Epithelial cell of esophagus (primary cell): ENCODE measurements at regions not wholly inside any gene's neighbourhood (a gene's known extent, or its start where the extent isn't known, plus 50 kb on each side); places are given as distances from the start of the nearest gene placed in this dataset.

Experiments
- DNase-seq: peaks from one replicate; pipeline ENCODE4 v3.0.0; 2010; ENCODE audit warnings: low read depth
- H3K4me3 ChIP-seq: 2 replicates; pipeline ENCODE4 v1.5.1; 2011; ENCODE audit warnings: mild to moderate bottlenecking, low read length, control low read depth
- TF ChIP-seq, protein P1 (sequence below): IDR thresholded peaks from 2 replicates; pipeline ENCODE4 v1.5.1; 2011; ENCODE audit warnings: low read depth, mild to moderate bottlenecking, low read length, control low read depth, inconsistent platforms; ENCODE audit not compliant: insufficient read depth; ENCODE audit errors: missing control alignments

DNA sequence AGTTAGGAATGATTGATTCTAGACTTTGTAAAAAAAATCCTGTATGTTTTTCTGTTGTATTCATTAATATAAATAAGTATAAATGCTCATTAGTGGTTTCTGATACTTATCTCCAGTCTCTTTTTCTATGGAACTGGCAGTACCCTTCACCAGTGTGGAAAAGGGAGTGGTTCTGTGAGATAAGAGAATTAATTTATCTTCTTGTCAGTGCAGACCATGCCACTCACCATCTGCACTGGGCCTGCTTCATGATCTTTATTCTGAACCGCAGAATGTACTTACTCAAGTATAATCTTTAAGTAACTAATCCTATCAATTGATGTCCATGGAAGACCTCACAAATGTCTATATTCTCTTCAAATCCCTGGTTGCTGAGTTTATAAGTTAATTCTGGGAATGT, 836.1 kb upstream of the CDH8 start:
- DNase-seq: no peak
- TF ChIP-seq, protein P1, sequence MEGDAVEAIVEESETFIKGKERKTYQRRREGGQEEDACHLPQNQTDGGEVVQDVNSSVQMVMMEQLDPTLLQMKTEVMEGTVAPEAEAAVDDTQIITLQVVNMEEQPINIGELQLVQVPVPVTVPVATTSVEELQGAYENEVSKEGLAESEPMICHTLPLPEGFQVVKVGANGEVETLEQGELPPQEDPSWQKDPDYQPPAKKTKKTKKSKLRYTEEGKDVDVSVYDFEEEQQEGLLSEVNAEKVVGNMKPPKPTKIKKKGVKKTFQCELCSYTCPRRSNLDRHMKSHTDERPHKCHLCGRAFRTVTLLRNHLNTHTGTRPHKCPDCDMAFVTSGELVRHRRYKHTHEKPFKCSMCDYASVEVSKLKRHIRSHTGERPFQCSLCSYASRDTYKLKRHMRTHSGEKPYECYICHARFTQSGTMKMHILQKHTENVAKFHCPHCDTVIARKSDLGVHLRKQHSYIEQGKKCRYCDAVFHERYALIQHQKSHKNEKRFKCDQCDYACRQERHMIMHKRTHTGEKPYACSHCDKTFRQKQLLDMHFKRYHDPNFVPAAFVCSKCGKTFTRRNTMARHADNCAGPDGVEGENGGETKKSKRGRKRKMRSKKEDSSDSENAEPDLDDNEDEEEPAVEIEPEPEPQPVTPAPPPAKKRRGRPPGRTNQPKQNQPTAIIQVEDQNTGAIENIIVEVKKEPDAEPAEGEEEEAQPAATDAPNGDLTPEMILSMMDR: no peak
- H3K4me3 ChIP-seq: no peak overlapping the region

DNA sequence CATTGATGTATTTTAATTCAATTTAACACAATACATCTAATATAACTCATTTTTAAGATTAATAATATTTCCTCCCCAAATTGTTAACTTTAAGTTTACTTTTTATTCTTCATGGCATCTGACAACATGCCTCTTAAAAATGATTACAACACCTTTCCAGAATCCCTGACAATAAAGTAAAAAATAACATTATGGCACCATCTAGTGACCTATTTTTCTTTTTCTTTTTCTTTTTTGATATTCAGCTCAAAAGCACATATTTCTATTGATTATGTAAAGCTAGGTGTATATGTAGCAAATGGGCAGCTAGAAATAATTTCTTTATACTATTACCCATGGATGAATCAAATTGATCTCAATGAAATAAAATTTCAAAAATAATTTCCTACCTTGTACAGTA, 834.3 kb upstream of the CDH8 start:
- TF ChIP-seq, protein P1: no peak
- no peak overlapping the region for H3K4me3 ChIP-seq
- peak; percentile 2 for DNase-seq

DNA sequence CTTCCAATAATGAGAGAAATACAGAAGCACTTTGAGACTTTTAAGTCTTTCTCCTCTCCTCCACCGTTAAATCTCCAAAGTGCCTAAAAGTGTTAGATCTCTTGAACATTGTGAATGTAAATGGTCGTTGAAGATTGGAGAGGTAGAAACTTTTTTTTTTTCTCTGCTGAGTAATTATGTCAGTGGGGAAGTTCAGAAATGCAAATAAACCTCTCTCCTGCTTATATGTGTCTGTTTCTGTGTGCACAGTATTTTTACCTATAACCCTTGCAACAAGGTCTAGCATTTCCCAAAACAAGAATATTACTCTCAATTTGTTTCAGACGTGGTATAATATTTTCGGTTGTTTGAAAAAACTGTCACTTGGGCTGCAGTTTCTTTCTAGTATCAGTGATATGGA, 833.6 kb upstream of the CDH8 start:
- TF ChIP-seq, protein P1: no peak
- DNase-seq: no peak
- H3K4me3 ChIP-seq: no peak overlapping the region

DNA sequence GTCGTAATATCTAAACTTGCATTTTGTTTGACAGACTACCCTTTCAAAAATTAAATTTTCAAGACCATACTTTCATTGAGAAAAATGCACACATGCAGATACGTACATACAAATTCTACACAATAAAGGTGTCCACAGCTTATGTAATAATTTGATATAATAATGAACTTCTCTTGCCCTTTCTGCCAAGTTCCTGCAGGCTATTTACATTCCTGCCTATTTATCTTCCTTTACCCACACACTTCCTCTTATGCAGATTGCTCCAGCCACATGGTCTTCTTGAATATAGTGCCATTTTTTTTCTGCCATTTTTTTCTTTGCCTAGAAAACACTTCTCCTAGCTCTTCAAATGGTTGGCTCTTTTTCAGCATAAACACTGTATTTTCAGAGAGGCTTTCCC, 826.9 kb upstream of the CDH8 start:
- H3K4me3 ChIP-seq: no peak overlapping the region
- TF ChIP-seq, protein P1: no peak
- DNase-seq: peak; percentile 17

DNA sequence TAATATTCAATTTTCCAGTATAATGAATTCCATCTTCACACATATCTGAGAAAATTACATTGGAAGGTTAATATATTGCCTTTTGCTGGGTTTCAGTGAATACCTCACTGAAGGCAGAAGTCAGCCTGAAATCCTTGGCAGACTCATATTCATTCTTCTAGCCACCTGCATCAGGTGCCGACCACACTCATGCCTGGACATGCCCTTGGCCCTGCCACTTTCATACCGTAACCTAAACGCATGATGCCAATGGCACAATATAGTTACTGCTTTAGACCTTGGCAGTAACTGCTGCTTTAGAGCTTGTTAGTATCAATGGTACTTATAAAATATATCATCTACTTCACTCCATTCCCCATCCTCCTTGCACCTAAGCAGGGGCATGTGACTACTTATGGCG, 817.6 kb upstream of the CDH8 start:
- TF ChIP-seq, protein P1: no peak

DNA sequence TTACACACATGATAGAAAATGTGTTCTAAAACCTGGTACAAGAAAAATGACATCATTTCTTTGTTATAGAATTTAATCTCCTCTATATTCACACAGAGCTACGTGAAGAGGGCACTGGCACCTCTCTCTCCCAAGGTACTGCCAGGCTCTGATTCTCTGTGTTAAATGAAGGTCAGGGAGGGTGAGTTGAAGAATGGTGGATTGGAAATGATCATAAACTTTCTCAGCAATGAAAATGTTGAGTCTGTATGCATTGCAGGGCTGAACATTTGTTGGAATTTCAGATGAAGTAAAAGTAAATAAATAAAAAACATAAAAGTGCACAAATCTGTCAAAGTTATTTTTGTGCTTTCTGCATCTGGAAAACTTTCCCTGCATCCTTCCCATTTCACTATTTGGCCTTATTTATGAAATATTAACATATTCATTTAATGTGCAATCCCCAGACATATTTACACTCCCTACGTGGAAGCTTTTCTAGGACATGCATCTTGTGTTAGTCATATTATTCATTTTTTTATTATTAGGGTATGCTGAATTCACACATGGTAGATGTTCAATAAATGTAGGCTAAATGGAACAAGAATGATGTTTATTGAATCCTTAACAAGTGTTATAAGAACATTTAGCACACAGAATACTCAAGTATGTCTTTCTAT, 810.3 kb upstream of the CDH8 start:
- no peak for DNase-seq
- H3K4me3 ChIP-seq: no peak overlapping the region
- TF ChIP-seq, protein P1: no peak

More for the DNA sequence above, 817.6 kb upstream of the CDH8 start:
- peak; percentile 84 for DNase-seq
- H3K4me3 ChIP-seq: no peak overlapping the region

DNA sequence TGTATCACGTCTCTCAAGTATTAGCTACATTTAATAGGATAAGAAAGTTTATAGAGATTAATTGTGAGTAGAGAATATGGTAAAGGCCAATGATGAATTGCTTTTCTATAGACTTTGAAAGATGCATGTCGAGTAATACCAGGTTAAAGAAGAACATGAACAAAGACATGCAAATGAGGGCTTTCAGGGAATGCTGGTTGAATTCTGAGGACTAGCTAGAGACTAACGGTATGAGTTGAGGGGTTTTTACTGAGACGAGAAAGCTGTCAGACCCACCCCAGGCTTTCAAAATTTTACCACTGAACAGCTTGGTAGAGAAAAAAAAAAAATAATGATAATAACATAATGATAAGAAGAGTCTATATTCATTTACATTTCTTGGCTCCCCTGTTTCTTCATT, 796.0 kb upstream of the CDH8 start:
- H3K4me3 ChIP-seq: no peak overlapping the region
- no peak for DNase-seq
- TF ChIP-seq, protein P1: no peak
